ENCODE measurements at regions not wholly inside any gene's neighbourhood (a gene's known extent, or its start where the extent isn't known, plus 50 kb on each side); places are given as distances from the start of the nearest gene placed in this dataset.
A peak's percentile ranks its signal among the peaks of the same experiment; 100 is the strongest.

DNA sequence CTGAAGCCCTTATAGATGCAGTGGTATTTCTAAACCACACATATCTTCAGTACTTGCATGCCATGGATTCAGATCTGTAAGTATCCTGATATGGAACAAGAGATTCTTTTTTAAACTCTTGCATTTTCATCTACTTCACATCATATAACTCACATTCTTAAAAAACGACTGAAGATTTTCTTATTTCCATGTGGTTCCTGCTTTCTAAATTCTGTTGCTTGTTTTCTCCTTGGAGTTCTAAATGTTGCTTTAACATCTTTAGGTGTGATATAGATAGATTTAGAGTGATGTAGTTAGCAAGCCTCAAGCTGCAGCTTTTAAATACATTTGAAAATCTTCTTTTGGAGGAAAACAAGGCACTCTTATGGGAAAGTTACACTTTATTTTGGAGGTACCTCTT lies 455.4 kb downstream of the FOXG1 start:
- no peak for DNase-seq

GRCh38 chr14:29222671-29223268 lies 456.2 kb downstream of the FOXG1 start:
- peak; percentile 42 for DNase-seq

DNA sequence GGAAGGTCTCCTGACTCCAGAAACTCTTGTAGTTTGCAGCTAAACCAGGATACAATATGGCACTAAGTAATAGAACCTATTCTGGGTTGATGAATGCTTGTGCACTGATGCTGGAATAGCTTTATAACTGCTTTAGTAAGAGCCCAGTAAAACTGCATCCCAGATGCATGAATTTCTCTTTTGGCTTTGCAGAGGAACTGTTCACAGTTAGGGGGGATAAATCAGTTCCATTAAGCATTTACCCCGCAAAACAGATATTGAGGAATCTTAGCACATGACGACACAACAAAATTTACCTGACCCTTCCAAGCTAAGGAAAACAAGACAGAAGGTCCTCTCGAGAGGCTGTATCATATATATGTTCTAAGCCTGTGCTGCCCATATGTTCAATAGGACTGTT lies 457.4 kb downstream of the FOXG1 start:
- DNase-seq = peak; percentile 73

DNA sequence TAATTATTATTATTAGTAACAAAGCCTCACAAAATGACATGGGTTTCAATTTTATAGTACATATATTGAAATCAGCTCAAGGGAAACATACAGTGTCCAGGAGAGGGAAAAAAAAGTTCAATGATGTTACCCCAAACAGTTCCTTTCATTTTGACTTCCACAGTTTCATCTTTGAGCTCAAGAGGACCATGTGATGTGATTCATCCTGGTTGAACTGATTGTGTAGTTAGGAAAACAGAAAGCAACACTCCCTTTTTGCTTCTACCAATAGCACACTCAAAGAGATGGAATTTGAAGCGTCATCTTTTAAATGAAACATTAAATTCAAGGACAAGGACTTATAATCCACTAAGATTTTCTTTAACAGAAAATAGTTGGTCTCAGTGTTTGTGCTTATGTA lies 461.0 kb downstream of the FOXG1 start:
- no peak for DNase-seq

DNA sequence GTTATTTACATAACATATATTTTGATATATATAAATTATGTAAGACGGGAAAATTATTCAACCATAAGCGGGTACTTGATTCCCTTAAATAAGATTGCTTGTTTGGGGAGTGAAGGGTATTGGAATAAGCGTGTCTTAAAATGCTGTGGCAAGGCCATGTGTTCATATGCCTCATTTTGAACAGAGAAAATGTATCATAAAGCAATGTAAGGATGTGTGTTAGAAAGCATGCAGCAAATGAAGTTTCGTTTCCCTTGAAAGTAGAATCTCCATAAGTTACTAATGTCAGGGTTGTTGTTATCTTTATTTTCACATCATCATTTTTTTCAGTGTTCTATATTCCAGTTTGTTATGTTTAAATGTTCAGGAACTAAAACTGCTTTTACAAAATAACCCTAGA lies 465.6 kb downstream of the FOXG1 start:
- no peak for DNase-seq

GRCh38 chr14:29232711-29233110 lies 466.1 kb downstream of the FOXG1 start:
- no peak for DNase-seq

DNA sequence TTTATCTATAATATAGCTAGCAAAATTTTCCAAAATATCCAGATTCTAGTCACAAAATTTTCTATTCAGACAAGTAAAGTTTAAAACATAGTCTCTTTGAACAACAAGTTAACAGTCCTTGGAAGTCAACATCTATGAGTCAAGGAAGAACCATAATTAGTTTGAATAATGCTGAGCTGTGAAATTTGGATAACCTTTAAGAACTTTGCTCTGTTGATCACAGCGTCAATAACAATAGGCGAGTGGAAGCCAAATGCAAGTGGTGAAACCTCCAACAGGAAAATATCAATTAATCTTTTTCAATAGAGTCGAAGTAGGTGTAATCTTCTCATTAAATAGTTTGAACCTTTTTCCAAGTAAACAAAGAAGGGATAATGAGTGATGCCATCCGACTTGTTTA lies 466.6 kb downstream of the FOXG1 start:
- DNase-seq = no peak

DNA sequence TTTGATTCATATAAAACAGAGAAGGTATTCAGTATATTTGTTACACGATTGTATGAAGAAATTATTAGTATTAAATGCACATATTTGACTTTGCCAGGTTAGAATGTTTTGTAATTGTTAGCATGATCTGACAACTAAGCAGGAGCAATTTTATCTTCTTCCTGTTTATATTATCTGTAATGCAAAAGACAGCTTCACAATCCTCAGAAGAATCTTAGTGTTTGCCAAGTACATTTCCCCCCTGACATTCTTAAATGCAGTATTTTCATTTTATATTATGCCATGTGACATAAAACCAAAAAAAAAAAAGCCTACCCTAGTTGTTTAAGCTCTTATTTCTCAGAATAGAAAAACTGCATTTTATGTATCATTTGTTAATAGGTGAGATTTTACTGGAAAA lies 469.4 kb downstream of the FOXG1 start:
- no peak for DNase-seq

DNA sequence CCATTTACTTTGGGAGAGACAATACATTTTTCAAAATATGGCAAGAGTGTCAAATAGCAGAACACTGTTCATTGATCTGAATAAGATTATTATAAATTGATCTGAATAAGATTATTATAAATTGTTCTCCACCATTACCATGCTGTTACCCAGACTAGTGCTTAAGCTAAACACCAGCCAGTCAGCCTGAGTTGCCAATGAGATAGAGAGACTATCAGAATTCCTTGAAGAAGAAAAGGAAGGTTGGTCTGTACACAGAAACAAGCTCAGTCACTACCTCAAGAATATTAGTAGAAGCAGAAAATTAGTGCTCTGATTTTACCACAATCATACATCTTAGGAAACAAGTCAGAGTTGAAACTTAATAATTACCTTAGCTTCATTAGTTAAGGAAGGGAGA lies 469.8 kb downstream of the FOXG1 start:
- DNase-seq = no peak

DNA sequence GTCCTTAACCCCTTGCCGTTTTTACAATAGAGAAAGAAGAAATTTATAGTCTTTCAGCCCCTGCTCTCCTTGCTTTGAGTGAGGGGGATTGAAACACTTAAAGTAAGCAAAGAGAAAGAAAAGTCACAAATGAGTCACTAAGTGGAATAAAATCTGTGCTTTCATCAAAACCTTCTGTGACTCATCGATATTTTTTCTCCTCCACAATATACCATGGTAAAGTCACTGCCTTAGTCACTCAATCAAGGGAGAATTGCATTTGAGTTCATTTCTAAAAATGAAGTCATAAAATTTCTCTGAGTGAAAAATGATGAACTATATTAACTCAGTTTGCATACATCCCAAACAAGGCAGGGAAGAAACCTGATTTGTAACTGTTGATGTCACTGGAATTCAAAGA lies 470.3 kb downstream of the FOXG1 start:
- no peak for DNase-seq

DNA sequence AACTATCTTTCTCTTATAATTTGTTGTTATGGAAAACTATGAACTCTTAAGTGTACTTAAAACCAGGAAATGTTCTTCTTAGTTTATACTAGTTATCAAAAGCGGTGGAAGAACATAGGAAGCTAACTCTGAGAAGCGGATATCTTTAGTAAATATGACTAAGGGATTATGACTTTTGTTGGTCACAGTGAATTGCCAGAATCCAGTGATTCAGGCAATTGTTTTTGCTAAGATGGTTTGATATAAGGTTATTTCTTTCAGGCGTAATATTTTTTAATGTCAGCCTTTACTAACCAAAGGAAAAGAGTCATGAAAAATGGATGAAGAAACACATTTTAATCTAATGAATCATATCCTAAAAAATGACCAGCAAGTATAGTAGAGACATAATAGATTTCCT lies 473.5 kb downstream of the FOXG1 start:
- no peak for DNase-seq

DNA sequence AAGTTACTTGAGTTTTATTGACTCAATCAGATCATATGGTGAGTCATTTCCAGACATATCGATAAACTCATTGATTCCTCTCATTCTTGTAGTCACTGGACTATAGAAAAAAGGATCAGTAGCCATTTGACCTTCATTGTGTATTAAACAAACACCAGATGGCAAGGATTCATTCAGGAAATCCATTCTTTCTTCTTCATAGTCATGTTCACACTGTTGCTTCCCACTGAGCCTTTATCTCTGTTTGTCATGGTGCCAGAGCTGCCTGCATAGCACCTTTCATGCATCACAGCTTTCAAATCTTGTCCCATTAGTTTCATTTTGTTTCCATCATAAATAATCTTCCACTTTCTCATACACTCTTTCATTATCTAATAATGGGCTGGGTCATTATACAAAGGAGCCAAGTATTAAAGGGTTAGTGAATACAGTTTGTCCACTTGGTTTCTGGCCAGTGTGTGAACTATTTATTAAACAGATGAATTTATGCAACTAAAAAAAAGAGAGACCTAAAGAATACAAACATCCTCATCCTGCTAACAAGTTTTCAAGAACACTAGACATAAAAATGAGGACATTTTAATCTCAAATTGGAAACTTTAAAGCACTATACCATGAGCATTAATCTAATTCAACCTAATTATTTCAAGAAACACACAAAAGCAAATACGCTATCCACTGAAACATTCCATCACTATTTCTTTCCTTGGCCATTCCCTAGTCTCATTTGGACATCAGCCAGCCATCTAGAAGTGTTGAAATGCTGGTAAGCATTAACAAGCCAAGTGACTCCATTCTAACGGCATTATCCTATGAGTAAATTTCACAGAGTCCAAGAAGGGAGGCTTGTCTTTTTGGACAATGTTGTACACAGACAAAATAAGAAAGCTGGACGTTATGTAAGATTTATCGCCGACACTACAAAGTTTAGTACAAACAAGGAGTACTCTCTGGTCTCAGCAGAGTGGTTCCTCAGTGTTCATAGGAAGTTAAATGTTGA lies 476.5 kb downstream of the FOXG1 start:
- no peak for DNase-seq

- no peak for DNase-seq
Observed at GRCh38 chr14:29255692-29256091, 489.1 kb downstream of the FOXG1 start.

DNA sequence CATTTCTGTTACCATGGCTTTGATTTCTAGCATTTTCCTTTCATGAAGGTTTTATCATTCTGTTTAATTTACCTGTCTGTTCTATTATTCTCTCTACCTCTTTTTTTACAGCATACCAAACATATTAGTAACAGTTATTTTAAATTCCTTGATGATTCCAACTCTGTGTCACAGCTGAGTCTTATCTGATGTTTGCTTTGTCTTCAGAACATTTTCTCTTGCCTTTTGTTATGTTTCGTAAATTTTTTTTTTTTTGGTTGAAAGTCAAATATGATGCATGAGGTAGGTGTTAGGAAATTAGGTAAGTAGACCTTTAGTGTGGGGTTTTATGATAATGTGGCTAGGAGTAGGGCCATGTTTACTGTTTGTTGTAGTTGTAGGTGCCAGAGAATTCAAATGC lies 496.4 kb downstream of the FOXG1 start:
- DNase-seq = no peak

DNA sequence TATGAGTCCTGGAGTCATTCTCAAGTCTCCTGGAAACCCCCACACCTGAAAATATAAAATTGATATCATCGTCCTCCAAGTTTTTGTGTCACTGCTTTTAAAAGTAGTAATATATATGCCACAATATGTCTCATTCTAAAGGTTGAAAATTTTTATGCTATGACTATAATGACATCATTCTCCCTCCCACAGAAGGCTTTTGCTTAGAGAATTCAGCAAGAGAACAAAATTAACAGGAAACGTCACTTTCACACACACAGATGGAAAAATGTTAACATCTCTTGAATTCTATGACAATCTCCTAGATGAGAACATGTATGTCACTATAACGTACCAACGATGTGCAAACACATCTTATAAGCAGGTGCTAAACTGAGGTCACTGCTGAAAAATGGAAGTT lies 498.3 kb downstream of the FOXG1 start:
- DNase-seq = no peak

DNA sequence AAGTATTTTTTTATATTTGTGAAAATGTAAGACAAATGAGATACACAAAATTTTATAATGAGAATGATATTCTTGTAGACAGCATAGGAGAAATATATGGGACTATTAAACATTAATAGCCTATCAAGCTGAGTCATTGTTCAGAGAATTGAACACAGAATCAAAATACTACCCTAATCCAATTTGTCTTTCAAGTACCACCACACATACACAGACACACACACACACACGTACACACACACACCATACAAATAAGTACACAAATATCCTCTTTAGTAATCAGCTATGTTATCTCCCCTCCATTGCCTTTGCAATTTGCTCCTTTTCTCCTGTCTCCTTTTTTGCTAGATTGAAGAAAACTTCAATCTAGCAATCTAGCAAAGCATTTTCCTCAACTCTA lies 499.3 kb downstream of the FOXG1 start:
- no peak for DNase-seq

DNA sequence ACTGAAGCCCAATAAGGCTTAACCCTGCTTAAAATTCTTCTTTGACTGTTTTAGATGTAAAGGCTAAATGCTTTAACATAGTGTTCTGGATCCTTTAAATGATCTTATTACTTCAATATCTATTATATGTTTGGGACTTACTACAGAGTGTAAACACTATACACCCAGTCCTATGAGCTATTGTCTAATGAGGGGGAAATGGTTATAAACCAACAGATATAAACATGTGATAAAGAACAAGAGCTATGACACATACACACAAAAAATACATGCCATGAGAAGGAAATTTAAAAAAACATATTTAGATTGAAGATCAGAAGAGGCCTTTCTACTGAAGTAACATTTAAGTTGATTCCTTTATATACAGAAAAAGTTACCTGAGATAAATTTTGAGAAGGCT lies 505.1 kb downstream of the FOXG1 start:
- DNase-seq = no peak

- DNase-seq = no peak
Observed at GRCh38 chr14:29273513-29273912, 506.9 kb downstream of the FOXG1 start.

- DNase-seq = peak; percentile 99
Observed at GRCh38 chr14:29274890-29275596, 508.5 kb downstream of the FOXG1 start.

DNA sequence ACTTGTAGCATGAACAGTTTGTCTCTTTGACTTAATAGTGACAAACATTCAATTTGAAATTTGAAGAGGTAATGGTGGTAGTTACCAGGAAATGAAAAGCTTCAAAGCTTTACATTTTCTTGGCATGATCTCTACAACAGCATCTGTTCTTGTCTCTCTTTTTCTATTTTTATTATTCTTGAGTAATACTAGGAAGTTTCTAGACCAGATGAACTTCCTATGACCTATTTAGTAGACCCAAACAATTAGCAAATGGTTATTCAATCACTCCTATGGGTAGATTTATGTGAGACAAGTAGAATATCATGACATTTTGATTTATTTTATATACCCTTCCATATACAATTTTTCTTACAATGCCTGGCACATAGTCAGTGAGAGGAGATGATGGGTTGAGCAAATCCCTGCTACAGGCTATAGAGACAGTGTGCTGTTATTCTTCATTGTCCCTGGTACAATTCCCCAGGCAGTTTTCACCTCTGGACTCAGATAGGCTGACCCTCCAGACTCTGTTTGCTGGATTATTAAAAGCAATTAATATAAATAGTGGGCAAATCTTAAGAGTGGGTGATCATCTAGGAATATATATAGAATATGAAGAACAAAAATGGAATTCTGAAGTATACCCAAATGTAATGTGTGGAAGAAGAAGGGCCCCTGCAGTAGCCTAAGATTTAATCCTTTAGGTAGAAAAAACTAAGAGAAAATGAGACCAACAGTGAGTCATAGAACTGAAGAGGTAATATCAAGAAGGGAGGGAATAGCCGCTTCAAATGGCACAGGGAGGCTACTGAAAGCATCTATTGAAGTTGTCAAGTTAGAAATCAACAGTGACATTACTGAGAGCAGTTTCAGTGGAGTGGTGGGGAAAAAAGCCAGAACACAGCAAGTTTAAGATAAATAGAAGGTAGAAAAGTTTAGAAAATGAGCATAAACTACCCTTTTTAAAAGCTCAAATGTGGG lies 512.0 kb downstream of the FOXG1 start:
- DNase-seq = no peak

GRCh38 chr14:29282169-29282568 lies 515.6 kb downstream of the FOXG1 start:
- DNase-seq = no peak

- no peak for DNase-seq
Observed at GRCh38 chr14:29290441-29290840, 523.9 kb downstream of the FOXG1 start.

DNA sequence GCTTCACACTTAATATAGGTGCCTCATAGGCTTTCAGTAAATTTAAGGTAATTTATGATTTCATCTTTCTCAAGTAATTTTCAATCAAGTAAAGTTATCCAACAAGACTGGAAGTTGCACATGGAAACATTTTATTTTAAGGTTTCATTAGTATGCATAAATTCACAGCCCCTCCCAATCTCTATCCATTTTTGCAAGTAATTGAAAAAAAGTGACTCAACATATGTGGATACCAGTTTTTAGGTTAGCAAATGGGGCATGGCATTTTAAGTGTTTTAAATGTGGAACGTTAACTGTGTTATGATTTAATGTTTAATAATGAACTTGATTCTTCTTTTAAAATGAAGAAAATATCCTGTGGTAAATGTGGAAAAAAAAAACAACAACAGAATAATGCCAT lies 532.8 kb downstream of the FOXG1 start:
- no peak for DNase-seq

Measured in NCI-H524 treated with DMSO at 0.1 percent for 48 hours (cell line).